K562 (cell line): ENCODE measurements at regions not wholly inside any gene's neighbourhood (a gene's known extent, or its start where the extent isn't known, plus 50 kb on each side); places are given as distances from the start of the nearest gene placed in this dataset.

ENCODE experiments used
- ATAC-seq: fragments of 200-7000 bp; cut with Tn5 transposase; 3 replicates; pipeline ENCODE4 v1.9.1; 2020; ENCODE audit warnings: moderate library complexity
- BruUV-seq: library from RNA; stranded (reverse); fragments of 400-500 nt; replicated peaks from 2 replicates; lab custom pipeline; 2021; lab: Mats Ljungman, UMichigan
- CTCF ChIA-PET: fragments of 300-600 bp; formaldehyde crosslinking; extraction: SDS; loops from one replicate; lab custom pipeline; 2021; ENCODE audit warnings: low intra/inter-chr PET ratio; lab: Yijun Ruan, JAX
- POLR2A ChIA-PET: fragments of 300-600, 350-650 bp; sonication (Branson Sonifier 250); formaldehyde crosslinking; extraction: SDS; loops from one replicate; lab custom pipeline; 2021; ENCODE audit warnings: antibody characterized with exemption, inconsistent platforms; lab: Yijun Ruan, JAX
- DNase-seq, 4 experiments: peaks; one replicate each; pipeline versions ENCODE4 v3.0.0 to v3.0.0-alpha.2; 2011 to 2018; ENCODE audit warnings: low spot score in 3 of 4, mixed read lengths in 3 of 4; ENCODE audit errors: extremely low read depth in 1 of 4
- FAIRE-seq: peaks from 2 replicates; lab custom pipeline; 2011; peaks lifted over from hg19 to GRCh38; lab: Jason Lieb, UNC
- H2AFZ ChIP-seq: 2 replicates; pipeline ENCODE4 v1.6.0; 2011; ENCODE audit warnings: low read depth, low read length, control low read depth, inconsistent platforms
- H3K27ac ChIP-seq: fragments of 200-600 bp; 3 replicates; pipeline ENCODE4 v1.8.0; 2011; ENCODE audit warnings: low read depth, mild to moderate bottlenecking, control low read depth, inconsistent platforms, low read length, moderate library complexity, mixed read lengths; ENCODE audit errors: extremely low read depth
- H3K27me3 ChIP-seq, 2 experiments: fragments of 300-600 bp in 1 of 2; 2 replicates in 1 of 2; 3 replicates in 1 of 2; pipeline versions ENCODE4 v1.6.0 to v1.8.0; 2011; ENCODE audit warnings: inconsistent platforms in 2 of 2, low read length in 2 of 2, mild to moderate bottlenecking in 1 of 2, mixed read lengths in 1 of 2, moderate library complexity in 1 of 2; ENCODE audit not compliant: control insufficient read depth in 2 of 2, insufficient read depth in 2 of 2
- H3K36me3 ChIP-seq: fragments of 300-600 bp; 3 replicates; pipeline ENCODE4 v1.8.0; 2011; ENCODE audit warnings: mild to moderate bottlenecking, low read length, inconsistent platforms; ENCODE audit not compliant: control insufficient read depth, insufficient read depth
- H3K4me1 ChIP-seq, 2 experiments: fragments of 200-600 bp in 1 of 2; replicated peaks in 1 of 2; 2 replicates in 1 of 2; 3 replicates in 1 of 2; pipeline versions ENCODE4 v1.5.1 to v1.8.0; 2011; ENCODE audit warnings: inconsistent platforms in 2 of 2, low read length in 2 of 2, mild to moderate bottlenecking in 1 of 2, mixed read lengths in 1 of 2, moderate library complexity in 1 of 2; ENCODE audit not compliant: control insufficient read depth in 2 of 2, insufficient read depth in 2 of 2
- H3K4me2 ChIP-seq: 2 replicates; pipeline ENCODE4 v1.6.1; 2011; ENCODE audit warnings: low read length, control low read depth, inconsistent platforms, mixed read lengths; ENCODE audit not compliant: insufficient read depth
- H3K4me3 ChIP-seq: fragments of 200-600 bp; sonication (generic), shearing (Covaris generic); 2 replicates; pipeline ENCODE4 v1.5.1; 2016; ENCODE audit warnings: control low read depth, inconsistent platforms
- H3K79me2 ChIP-seq: fragments of 200-600 bp; 3 replicates; pipeline ENCODE4 v1.8.0; 2011; ENCODE audit warnings: low read length, inconsistent platforms; ENCODE audit not compliant: control insufficient read depth, insufficient read depth
- H3K9ac ChIP-seq, 2 experiments: 2 replicates each; pipeline versions ENCODE4 v1.6.0 to v1.6.1; 2011; ENCODE audit warnings: low read depth in 2 of 2, low read length in 2 of 2, control low read depth in 1 of 2, inconsistent platforms in 1 of 2, mild to moderate bottlenecking in 1 of 2, mixed read lengths in 1 of 2; ENCODE audit not compliant: insufficient read depth in 1 of 2
- H3K9me1 ChIP-seq: one replicate; pipeline ENCODE4 v1.6.0; 2011; ENCODE audit warnings: inconsistent platforms, mild to moderate bottlenecking, low read length, moderate library complexity; ENCODE audit not compliant: control insufficient read depth, insufficient read depth
- H3K9me3 ChIP-seq: replicated peaks from 2 replicates; pipeline ENCODE4 v1.5.1; 2011; ENCODE audit warnings: low read depth, low read length, inconsistent platforms; ENCODE audit not compliant: control insufficient read depth, insufficient read depth
- H4K20me1 ChIP-seq: replicated peaks from 2 replicates; pipeline ENCODE4 v1.6.1; 2011; ENCODE audit warnings: low read length, inconsistent platforms, mixed read lengths; ENCODE audit not compliant: control insufficient read depth, insufficient read depth
- FOXK2 ChIP-seq, 2 experiments: fragments of 450-650 bp; IDR thresholded peaks in 1 of 2; conservative IDR thresholded peaks in 1 of 2; 2 replicates each; pipeline ENCODE4 v1.6.1; 2016; ENCODE audit warnings: low read depth in 2 of 2, mild to moderate bottlenecking in 1 of 2
- IRF2 ChIP-seq: sonication (generic); formaldehyde crosslinking; IDR thresholded peaks from 2 replicates; pipeline ENCODE4 v1.8.1; 2022; ENCODE audit warnings: mild to moderate bottlenecking, missing genetic modification reagents
- KLF6 ChIP-seq: fragments of 250-450 bp; sonication (Bioruptor Pico); IDR thresholded peaks from 2 replicates; pipeline ENCODE4 v1.4.0; 2020; ENCODE audit warnings: mild to moderate bottlenecking, moderate library complexity, borderline replicate concordance
- POLR2A ChIP-seq: fragments of 450-650 bp; conservative IDR thresholded peaks from 2 replicates; pipeline ENCODE4 v1.6.1; 2016
- SRSF3 ChIP-seq: fragments of 200-400 bp; formaldehyde crosslinking; IDR thresholded peaks from 2 replicates; pipeline ENCODE4 v1.6.1; 2016; ENCODE audit warnings: mild to moderate bottlenecking, low read length, moderate library complexity; ENCODE audit not compliant: insufficient read depth
- TRIM28 ChIP-seq: fragments of 450-650 bp; IDR thresholded peaks from 2 replicates; pipeline ENCODE4 v1.6.1; 2017
- ZNF655 ChIP-seq: fragments of 250-450 bp; sonication (Bioruptor Pico); IDR thresholded peaks from 2 replicates; pipeline ENCODE4 v1.5.0; 2021
- WGBS: fragments of 100-300 bp; shearing (Covaris generic); methylation state at CpG from one replicate; pipeline ENCODE4 v1.1.6; 2016; ENCODE audit warnings: low coverage, mixed read lengths; ENCODE audit not compliant: insufficient coverage; ENCODE audit errors: missing lambda C conversion rate; 5-methylcytosine and 5-hydroxymethylcytosine counted together
- in situ Hi-C: fragments of 300-500 bp; cut with MboI; formaldehyde crosslinking; loops from 4 replicates; pipeline ENCODE4 v1.15.0; 2018; ENCODE audit warnings: inconsistent platforms, mixed read lengths
- intact Hi-C: fragments of 100-400 bp; cut with micrococcal nuclease; formaldehyde crosslinking; loops from 2 replicates; pipeline ENCODE4 v1.14.2; 2022

GRCh38 chr4:33188733-33189132 is 2468.6 kb downstream of the PCDH7 start:
- BruUV-seq: no TSS peak
- intact Hi-C loops (no loop called here), in situ Hi-C loops (no loop called here)
- no peaks in the 10 kb centered on the region for H3K79me2 ChIP-seq
- H4K20me1 ChIP-seq: no peaks in the 10 kb centered on the region
- H3K9ac ChIP-seq: no peak overlapping the region
- no peak overlapping the region for H3K27ac ChIP-seq
- TF ChIP-seq SRSF3 (no peak), IRF2 (CRISPR knock-in tag) (no peak), FOXK2 (conservative IDR thresholded peaks at IDR 0.05 in 1 of 2, IDR thresholded peaks at IDR 0.05 in 1 of 2; ENCODE audit: low read depth in 2 of 2) (no peak), POLR2A (no peak), ZNF655 (no peak), KLF6 (CRISPR knock-in tag) (no peak), TRIM28 (no peak)
- no peaks in the 10 kb centered on the region for H3K9me1 ChIP-seq
- no peaks in the 10 kb centered on the region; the same call in 1 of the 2 replicates for H3K9me3 ChIP-seq
- H3K27me3 ChIP-seq: no peaks in the 10 kb centered on the region
- H2AFZ ChIP-seq: no peak overlapping the region
- H3K4me2 ChIP-seq: no peak overlapping the region
- no peak overlapping the region for H3K4me3 ChIP-seq
- no peaks in the 10 kb centered on the region for H3K4me1 ChIP-seq
- ATAC-seq (no peak), FAIRE-seq (no peak), DNase-seq (no peak)
- POLR2A ChIA-PET: no interaction called here
- CTCF ChIA-PET: no interaction called here
- 2% methylated on average over 5 of the region's 6 CpGs for WGBS
- no peaks in the 10 kb centered on the region for H3K36me3 ChIP-seq
